HepG2 (cell line): ENCODE measurements at regions not wholly inside any gene's neighbourhood (a gene's known extent, or its start where the extent isn't known, plus 50 kb on each side); places are given as distances from the start of the nearest gene placed in this dataset.
A peak's percentile ranks its signal among the peaks of the same experiment; 100 is the strongest.

ENCODE experiments used
- ARNTL ChIP-seq: sonication (generic); formaldehyde crosslinking; IDR thresholded peaks from 2 replicates; pipeline ENCODE4 v1.4.0; 2020; ENCODE audit warnings: mild to moderate bottlenecking, missing genetic modification reagents
- ATM ChIP-seq: fragments of 450-650 bp; IDR thresholded peaks from 2 replicates; pipeline ENCODE4 v1.7.1; 2017; ENCODE audit warnings: mild to moderate bottlenecking, borderline replicate concordance
- CBFB ChIP-seq: sonication (generic); formaldehyde crosslinking; IDR thresholded peaks from 2 replicates; pipeline ENCODE4 v1.4.0; 2020; ENCODE audit warnings: missing genetic modification reagents
- CENPX ChIP-seq: sonication (generic); formaldehyde crosslinking; IDR thresholded peaks from 2 replicates; pipeline ENCODE4 v1.9.0; 2021; ENCODE audit warnings: mild to moderate bottlenecking, missing genetic modification reagents, moderate library complexity
- CHD4 ChIP-seq: fragments of 200-600 bp; sonication (generic); IDR thresholded peaks from 2 replicates; pipeline ENCODE4 v1.7.0; 2017; ENCODE audit warnings: mild to moderate bottlenecking, low read length, borderline replicate concordance
- FOXK2 ChIP-seq: fragments of 450-650 bp; IDR thresholded peaks from 2 replicates; pipeline ENCODE4 v1.6.1; 2016
- HDAC2 ChIP-seq: sonication (generic); formaldehyde crosslinking; IDR thresholded peaks from 2 replicates; pipeline ENCODE4 v1.4.0; 2020; ENCODE audit warnings: missing genetic modification reagents
- HDAC6 ChIP-seq: fragments of 200-600 bp; sonication (generic); IDR thresholded peaks from 2 replicates; pipeline ENCODE4 v1.7.0; 2017; ENCODE audit warnings: mild to moderate bottlenecking, antibody characterized with exemption, low read length, low read depth
- PCBP2 ChIP-seq: fragments of 200-400 bp; formaldehyde crosslinking; optimal IDR thresholded peaks from 2 replicates; pipeline ENCODE3; 2018; ENCODE audit warnings: low read length, low read depth; ENCODE audit not compliant: poor library complexity, severe bottlenecking
- RAD21 ChIP-seq: fragments of 450-650 bp; formaldehyde crosslinking; IDR thresholded peaks from 2 replicates; pipeline ENCODE4 v1.5.0; 2020; ENCODE audit warnings: mild to moderate bottlenecking
- RFX3 ChIP-seq: IDR thresholded peaks from 2 replicates; pipeline ENCODE4 v1.6.1; 2016; ENCODE audit warnings: missing biosample characterization, missing genetic modification reagents
- SIN3B ChIP-seq: fragments of 150-350 bp; IDR thresholded peaks from 2 replicates; pipeline ENCODE4 v1.6.1; 2014; ENCODE audit warnings: low read length
- SRSF1 ChIP-seq: fragments of 200-400 bp; formaldehyde crosslinking; optimal IDR thresholded peaks from 2 replicates; pipeline ENCODE3; 2017; ENCODE audit warnings: mild to moderate bottlenecking, low read depth, low read length, moderate library complexity
- STAG1 ChIP-seq: sonication (generic); formaldehyde crosslinking; IDR thresholded peaks from 2 replicates; pipeline ENCODE4 v1.4.0; 2020; ENCODE audit warnings: missing genetic modification reagents
- ZMYM3 ChIP-seq: sonication (generic); formaldehyde crosslinking; IDR thresholded peaks from 2 replicates; pipeline ENCODE4 v1.5.1; 2020; ENCODE audit warnings: mild to moderate bottlenecking, missing genetic modification reagents
- ZNF124 ChIP-seq: sonication (generic); formaldehyde crosslinking; IDR thresholded peaks from 2 replicates; pipeline ENCODE4 v1.4.0; 2020; ENCODE audit warnings: missing genetic modification reagents
- ZNF441 ChIP-seq: sonication (generic); formaldehyde crosslinking; IDR thresholded peaks from 2 replicates; pipeline ENCODE4 v1.7.0; 2021; ENCODE audit warnings: missing genetic modification reagents, borderline replicate concordance
- ZNF720 ChIP-seq: sonication (generic); formaldehyde crosslinking; IDR thresholded peaks from 2 replicates; pipeline ENCODE4 v1.4.0; 2020; ENCODE audit warnings: missing genetic modification reagents
- TF ChIP-seq, protein P1 (sequence below): sonication (generic); formaldehyde crosslinking; IDR thresholded peaks from 2 replicates; pipeline ENCODE4 v1.5.0; 2020; ENCODE audit warnings: mild to moderate bottlenecking, missing genetic modification reagents
- TF ChIP-seq, protein P2 (sequence below): sonication (generic); formaldehyde crosslinking; IDR thresholded peaks from 2 replicates; pipeline ENCODE4 v1.9.0; 2021; ENCODE audit warnings: missing genetic modification reagents, mild to moderate bottlenecking, borderline replicate concordance
- TF ChIP-seq, protein P3 (sequence below): sonication (generic); formaldehyde crosslinking; IDR thresholded peaks from 2 replicates; pipeline ENCODE4 v1.4.0; 2020; ENCODE audit warnings: missing genetic modification reagents
- TF ChIP-seq, protein P4 (sequence below): sonication (generic); formaldehyde crosslinking; conservative IDR thresholded peaks from 2 replicates; pipeline ENCODE4 v1.4.0; 2020; ENCODE audit warnings: missing genetic modification reagents
- TF ChIP-seq, protein P5 (sequence below): sonication (generic); formaldehyde crosslinking; IDR thresholded peaks from 2 replicates; pipeline ENCODE4 v1.4.0; 2020; ENCODE audit warnings: missing genetic modification reagents
- TF ChIP-seq, protein P6 (sequence below): sonication (generic); formaldehyde crosslinking; IDR thresholded peaks from 2 replicates; pipeline ENCODE4 v1.4.0; 2020; ENCODE audit warnings: mild to moderate bottlenecking, low read depth, missing genetic modification reagents

DNA sequence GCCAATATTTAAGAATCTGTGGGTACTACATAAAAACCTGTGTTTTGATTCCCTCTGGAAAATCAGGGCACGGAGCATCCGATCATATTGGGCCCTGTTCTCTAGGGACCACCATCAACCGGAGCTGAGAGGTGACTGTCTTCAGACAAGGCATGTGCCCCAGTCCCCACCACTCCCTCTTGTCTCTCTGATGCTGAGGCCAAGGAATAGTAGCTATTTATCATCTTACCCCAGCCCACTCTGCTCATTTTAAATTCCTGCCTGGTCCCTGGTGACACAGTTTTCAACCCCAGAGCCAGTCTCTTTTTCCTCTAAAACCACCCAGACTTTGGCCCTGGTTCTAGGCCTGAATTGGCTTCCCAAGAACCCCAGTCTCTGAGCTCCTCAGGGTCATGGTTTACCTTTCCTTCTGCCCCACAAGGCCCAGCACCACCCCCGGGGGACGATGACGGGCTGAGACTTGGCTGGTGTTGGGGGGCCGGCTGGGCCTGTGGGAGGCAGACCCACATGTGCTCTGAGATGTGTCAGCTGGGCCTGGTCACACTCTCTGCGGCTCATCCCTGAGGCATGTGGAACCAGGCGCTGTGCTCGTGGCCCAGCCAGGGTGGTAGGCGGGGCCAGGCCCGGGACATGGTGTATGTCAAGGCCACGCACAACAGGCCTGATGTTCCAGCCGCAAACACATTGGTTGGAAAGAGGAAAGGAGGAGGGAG is 114.4 kb downstream of the CEBPB start (continued):
- TF ChIP-seq, protein P1, sequence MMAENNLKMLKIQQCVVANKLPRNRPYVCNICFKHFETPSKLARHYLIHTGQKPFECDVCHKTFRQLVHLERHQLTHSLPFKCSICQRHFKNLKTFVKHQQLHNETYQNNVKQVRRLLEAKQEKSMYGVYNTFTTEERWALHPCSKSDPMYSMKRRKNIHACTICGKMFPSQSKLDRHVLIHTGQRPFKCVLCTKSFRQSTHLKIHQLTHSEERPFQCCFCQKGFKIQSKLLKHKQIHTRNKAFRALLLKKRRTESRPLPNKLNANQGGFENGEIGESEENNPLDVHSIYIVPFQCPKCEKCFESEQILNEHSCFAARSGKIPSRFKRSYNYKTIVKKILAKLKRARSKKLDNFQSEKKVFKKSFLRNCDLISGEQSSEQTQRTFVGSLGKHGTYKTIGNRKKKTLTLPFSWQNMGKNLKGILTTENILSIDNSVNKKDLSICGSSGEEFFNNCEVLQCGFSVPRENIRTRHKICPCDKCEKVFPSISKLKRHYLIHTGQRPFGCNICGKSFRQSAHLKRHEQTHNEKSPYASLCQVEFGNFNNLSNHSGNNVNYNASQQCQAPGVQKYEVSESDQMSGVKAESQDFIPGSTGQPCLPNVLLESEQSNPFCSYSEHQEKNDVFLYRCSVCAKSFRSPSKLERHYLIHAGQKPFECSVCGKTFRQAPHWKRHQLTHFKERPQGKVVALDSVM (CRISPR knock-in tag) = no peak
- peak; percentile 98 for TF ChIP-seq ZNF441 (CRISPR knock-in tag)
- TF ChIP-seq, protein P2, sequence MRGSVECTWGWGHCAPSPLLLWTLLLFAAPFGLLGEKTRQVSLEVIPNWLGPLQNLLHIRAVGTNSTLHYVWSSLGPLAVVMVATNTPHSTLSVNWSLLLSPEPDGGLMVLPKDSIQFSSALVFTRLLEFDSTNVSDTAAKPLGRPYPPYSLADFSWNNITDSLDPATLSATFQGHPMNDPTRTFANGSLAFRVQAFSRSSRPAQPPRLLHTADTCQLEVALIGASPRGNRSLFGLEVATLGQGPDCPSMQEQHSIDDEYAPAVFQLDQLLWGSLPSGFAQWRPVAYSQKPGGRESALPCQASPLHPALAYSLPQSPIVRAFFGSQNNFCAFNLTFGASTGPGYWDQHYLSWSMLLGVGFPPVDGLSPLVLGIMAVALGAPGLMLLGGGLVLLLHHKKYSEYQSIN (CRISPR knock-in tag) = peak; percentile 95; the same call in 1 of the 2 replicates
- TF ChIP-seq, protein P3, sequence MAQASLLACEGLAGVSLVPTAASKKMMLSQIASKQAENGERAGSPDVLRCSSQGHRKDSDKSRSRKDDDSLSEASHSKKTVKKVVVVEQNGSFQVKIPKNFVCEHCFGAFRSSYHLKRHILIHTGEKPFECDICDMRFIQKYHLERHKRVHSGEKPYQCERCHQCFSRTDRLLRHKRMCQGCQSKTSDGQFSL (CRISPR knock-in tag) = peak; percentile 88
- no peak for TF ChIP-seq SIN3B
- peak; percentile 89; the same call in 1 of the 2 replicates for TF ChIP-seq ZNF720 (CRISPR knock-in tag)
- TF ChIP-seq CBFB (CRISPR knock-in tag) = peak; percentile 97
- TF ChIP-seq, protein P4, sequence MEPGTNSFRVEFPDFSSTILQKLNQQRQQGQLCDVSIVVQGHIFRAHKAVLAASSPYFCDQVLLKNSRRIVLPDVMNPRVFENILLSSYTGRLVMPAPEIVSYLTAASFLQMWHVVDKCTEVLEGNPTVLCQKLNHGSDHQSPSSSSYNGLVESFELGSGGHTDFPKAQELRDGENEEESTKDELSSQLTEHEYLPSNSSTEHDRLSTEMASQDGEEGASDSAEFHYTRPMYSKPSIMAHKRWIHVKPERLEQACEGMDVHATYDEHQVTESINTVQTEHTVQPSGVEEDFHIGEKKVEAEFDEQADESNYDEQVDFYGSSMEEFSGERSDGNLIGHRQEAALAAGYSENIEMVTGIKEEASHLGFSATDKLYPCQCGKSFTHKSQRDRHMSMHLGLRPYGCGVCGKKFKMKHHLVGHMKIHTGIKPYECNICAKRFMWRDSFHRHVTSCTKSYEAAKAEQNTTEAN (CRISPR knock-in tag) = peak; percentile 98
- TF ChIP-seq, protein P5, sequence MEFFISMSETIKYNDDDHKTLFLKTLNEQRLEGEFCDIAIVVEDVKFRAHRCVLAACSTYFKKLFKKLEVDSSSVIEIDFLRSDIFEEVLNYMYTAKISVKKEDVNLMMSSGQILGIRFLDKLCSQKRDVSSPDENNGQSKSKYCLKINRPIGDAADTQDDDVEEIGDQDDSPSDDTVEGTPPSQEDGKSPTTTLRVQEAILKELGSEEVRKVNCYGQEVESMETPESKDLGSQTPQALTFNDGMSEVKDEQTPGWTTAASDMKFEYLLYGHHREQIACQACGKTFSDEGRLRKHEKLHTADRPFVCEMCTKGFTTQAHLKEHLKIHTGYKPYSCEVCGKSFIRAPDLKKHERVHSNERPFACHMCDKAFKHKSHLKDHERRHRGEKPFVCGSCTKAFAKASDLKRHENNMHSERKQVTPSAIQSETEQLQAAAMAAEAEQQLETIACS = peak; percentile 54; the same call in 1 of the 2 replicates
- TF ChIP-seq FOXK2 = no peak
- TF ChIP-seq CENPX (CRISPR knock-in tag) = no peak
- no peak for TF ChIP-seq HDAC6
- TF ChIP-seq ZNF124 = peak; percentile 89
- peak; percentile 49 for TF ChIP-seq STAG1 (CRISPR knock-in tag)
- TF ChIP-seq PCBP2 = peak; percentile 26
- TF ChIP-seq SRSF1 = peak; percentile 46
- TF ChIP-seq HDAC2 = peak; percentile 98
- TF ChIP-seq RAD21 (CRISPR knock-in tag) = peak; percentile 58
- peak; percentile 96 for TF ChIP-seq ARNTL (CRISPR knock-in tag)
- TF ChIP-seq, protein P6, sequence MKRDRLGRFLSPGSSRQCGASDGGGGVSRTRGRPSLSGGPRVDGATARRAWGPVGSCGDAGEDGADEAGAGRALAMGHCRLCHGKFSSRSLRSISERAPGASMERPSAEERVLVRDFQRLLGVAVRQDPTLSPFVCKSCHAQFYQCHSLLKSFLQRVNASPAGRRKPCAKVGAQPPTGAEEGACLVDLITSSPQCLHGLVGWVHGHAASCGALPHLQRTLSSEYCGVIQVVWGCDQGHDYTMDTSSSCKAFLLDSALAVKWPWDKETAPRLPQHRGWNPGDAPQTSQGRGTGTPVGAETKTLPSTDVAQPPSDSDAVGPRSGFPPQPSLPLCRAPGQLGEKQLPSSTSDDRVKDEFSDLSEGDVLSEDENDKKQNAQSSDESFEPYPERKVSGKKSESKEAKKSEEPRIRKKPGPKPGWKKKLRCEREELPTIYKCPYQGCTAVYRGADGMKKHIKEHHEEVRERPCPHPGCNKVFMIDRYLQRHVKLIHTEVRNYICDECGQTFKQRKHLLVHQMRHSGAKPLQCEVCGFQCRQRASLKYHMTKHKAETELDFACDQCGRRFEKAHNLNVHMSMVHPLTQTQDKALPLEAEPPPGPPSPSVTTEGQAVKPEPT (CRISPR knock-in tag) = peak; percentile 97
- no peak for TF ChIP-seq ZMYM3 (CRISPR knock-in tag)
- no peak for TF ChIP-seq ATM
- TF ChIP-seq RFX3 (CRISPR knock-in tag) = peak; percentile 64
- peak; percentile 68; the same call in 1 of the 2 replicates for TF ChIP-seq CHD4
